OCI-LY1 (cell line): ENCODE measurements at regions not wholly inside any gene's neighbourhood (a gene's known extent, or its start where the extent isn't known, plus 50 kb on each side); places are given as distances from the start of the nearest gene placed in this dataset.

Source experiments
- H2AFZ ChIP-seq: fragments of 200-600 bp; sonication (generic), shearing (Covaris generic); 2 replicates; pipeline ENCODE4 v1.6.0; 2014; ENCODE audit warnings: antibody characterized with exemption, mild to moderate bottlenecking, low read length
- H3F3A ChIP-seq: fragments of 200-600 bp; sonication (generic), shearing (Covaris generic); 2 replicates; pipeline ENCODE4 v1.6.0; 2014; ENCODE audit warnings: mild to moderate bottlenecking, antibody characterized with exemption, low read length, moderate library complexity; ENCODE audit not compliant: insufficient read depth
- H3K27ac ChIP-seq: fragments of 200-600 bp; sonication (generic); 2 replicates; pipeline ENCODE4 v1.5.1; 2014; ENCODE audit warnings: low read length, mixed run types, mild to moderate bottlenecking, low read depth; ENCODE audit not compliant: poor library complexity, severe bottlenecking
- H3K27me3 ChIP-seq: fragments of 200-600 bp; sonication (generic); 2 replicates; pipeline ENCODE4 v1.6.0; 2014; ENCODE audit warnings: antibody characterized with exemption, mild to moderate bottlenecking, low read length, moderate library complexity; ENCODE audit not compliant: insufficient read depth
- H3K36me3 ChIP-seq: fragments of 200-600 bp; sonication (generic); 2 replicates; pipeline ENCODE4 v1.6.1; 2014; ENCODE audit warnings: mild to moderate bottlenecking, antibody characterized with exemption, low read length, moderate library complexity, mixed read lengths; ENCODE audit not compliant: insufficient read depth
- H3K4me1 ChIP-seq: fragments of 200-600 bp; sonication (generic); 2 replicates; pipeline ENCODE4 v1.5.1; 2014; ENCODE audit warnings: mild to moderate bottlenecking, low read length, moderate library complexity; ENCODE audit not compliant: insufficient read depth, severe bottlenecking
- H3K4me2 ChIP-seq: fragments of 200-600 bp; sonication (generic), shearing (Covaris generic); 2 replicates; pipeline ENCODE4 v1.6.1; 2014; ENCODE audit warnings: low read length
- H3K4me3 ChIP-seq: fragments of 200-600 bp; sonication (generic); 2 replicates; pipeline ENCODE4 v1.5.1; 2014; ENCODE audit warnings: low read length, low read depth, mild to moderate bottlenecking, mixed read lengths; ENCODE audit not compliant: poor library complexity, severe bottlenecking
- H3K79me2 ChIP-seq: fragments of 200-600 bp; shearing (Covaris generic); 2 replicates; pipeline ENCODE4 v1.6.1; 2016; ENCODE audit warnings: mixed run types, low read length, mixed read lengths; ENCODE audit not compliant: insufficient read depth
- H3K9ac ChIP-seq: fragments of 200-600 bp; sonication (generic), shearing (Covaris generic); 2 replicates; pipeline ENCODE4 v1.6.1; 2014; ENCODE audit warnings: mild to moderate bottlenecking, low read length, mixed read lengths
- H3K9me2 ChIP-seq: fragments of 200-600 bp; sonication (generic), shearing (Covaris generic); 2 replicates; pipeline ENCODE4 v1.6.1; 2014; ENCODE audit warnings: low read depth, mild to moderate bottlenecking, low read length, mixed read lengths
- H3K9me3 ChIP-seq: fragments of 200-600 bp; shearing (Covaris generic); 2 replicates; pipeline ENCODE4 v1.6.1; 2014; ENCODE audit warnings: low read length, mixed read lengths
- H4K20me1 ChIP-seq: fragments of 200-600 bp; sonication (generic), shearing (Covaris generic); 2 replicates; pipeline ENCODE4 v1.6.0; 2016; ENCODE audit warnings: mild to moderate bottlenecking, low read length; ENCODE audit not compliant: insufficient read depth
- CTCF ChIP-seq: fragments of 200-600 bp; sonication (generic), shearing (Covaris generic); IDR thresholded peaks from 2 replicates; pipeline ENCODE4 v1.5.1; 2017; ENCODE audit warnings: mild to moderate bottlenecking, antibody characterized with exemption, low read length, moderate library complexity, mixed read lengths
- EZH2 ChIP-seq: fragments of 200-600 bp; sonication (generic), shearing (Covaris generic); IDR thresholded peaks from 2 replicates; pipeline ENCODE4 v1.8.0; 2017; ENCODE audit warnings: borderline replicate concordance, mixed run types, mild to moderate bottlenecking, antibody characterized with exemption, low read length, moderate library complexity, mixed read lengths

- H3K4me3 ChIP-seq: no peak overlapping the region
- no peaks in the 10 kb centered on the region for H3F3A ChIP-seq
- no peaks in the 10 kb centered on the region for H3K36me3 ChIP-seq
- no peak overlapping the region for H3K9ac ChIP-seq
- no peak overlapping the region for H3K4me2 ChIP-seq
- H3K4me1 ChIP-seq: no peaks in the 10 kb centered on the region
- H2AFZ ChIP-seq: no peak overlapping the region
- H3K27me3 ChIP-seq: no peaks in the 10 kb centered on the region; the same call in 1 of the 2 replicates
- peaks cover 10% of the 10 kb centered on the region; the same call in 1 of the 2 replicates for H3K9me3 ChIP-seq
- no peak overlapping the region for H3K27ac ChIP-seq
- H3K79me2 ChIP-seq: no peaks in the 10 kb centered on the region
- H4K20me1 ChIP-seq: no peaks in the 10 kb centered on the region
- TF ChIP-seq CTCF: no peak
- no peak for TF ChIP-seq EZH2
- no peaks in the 10 kb centered on the region for H3K9me2 ChIP-seq
Measured at GRCh38 chr18:10081492-10081891, 167.7 kb downstream of the VAPA start.

GRCh38 chr18:10085416-10085815 lies 171.6 kb downstream of the VAPA start:
- H3K9me2 ChIP-seq: no peaks in the 10 kb centered on the region
- no peaks in the 10 kb centered on the region for H3K36me3 ChIP-seq
- TF ChIP-seq CTCF (no peak), EZH2 (no peak)
- H3K27me3 ChIP-seq: no peaks in the 10 kb centered on the region; the same call in 1 of the 2 replicates
- H3K4me2 ChIP-seq: no peak overlapping the region
- no peaks in the 10 kb centered on the region for H3K4me1 ChIP-seq
- H3K4me3 ChIP-seq: no peak overlapping the region
- H3F3A ChIP-seq: no peaks in the 10 kb centered on the region
- H3K9ac ChIP-seq: no peak overlapping the region
- no peak overlapping the region for H3K27ac ChIP-seq
- H2AFZ ChIP-seq: no peak overlapping the region
- H4K20me1 ChIP-seq: no peaks in the 10 kb centered on the region
- H3K79me2 ChIP-seq: no peaks in the 10 kb centered on the region
- H3K9me3 ChIP-seq: peaks cover 10% of the 10 kb centered on the region; the same call in 1 of the 2 replicates

DNA sequence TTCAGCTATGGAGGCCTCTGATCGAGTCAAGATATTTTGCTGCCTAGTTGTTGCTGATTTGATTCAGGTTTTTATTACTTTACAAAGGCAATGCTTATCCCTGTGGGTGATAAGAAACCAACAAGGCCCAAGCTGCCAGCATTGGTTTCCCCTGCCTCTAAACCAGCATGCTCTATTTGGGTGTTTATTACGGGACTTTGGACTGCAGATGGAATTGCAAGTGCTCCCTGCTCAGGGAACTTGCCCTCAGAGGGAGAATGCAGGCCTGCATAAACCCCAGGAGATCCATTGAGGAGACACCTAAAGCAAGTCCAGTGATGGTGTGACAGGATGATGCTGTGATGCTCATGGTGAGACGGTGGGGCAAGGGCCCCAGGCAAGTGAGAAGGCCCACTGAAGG lies 172.1 kb downstream of the VAPA start:
- Histone ChIP-seq H3K36me3 (no peaks in the 10 kb centered on the region), H3K4me3 (no peak overlapping the region), H3K9me3 (peaks cover 10% of the 10 kb centered on the region; the same call in 1 of the 2 replicates), H3K4me1 (no peaks in the 10 kb centered on the region), H3K9me2 (no peaks in the 10 kb centered on the region), H3K4me2 (no peak overlapping the region), H3F3A (no peaks in the 10 kb centered on the region), H3K27me3 (peaks cover 3% of the 10 kb centered on the region; the same call in 1 of the 2 replicates), H4K20me1 (no peaks in the 10 kb centered on the region), H2AFZ (no peak overlapping the region), H3K79me2 (no peaks in the 10 kb centered on the region), H3K9ac (no peak overlapping the region), H3K27ac (no peak overlapping the region)
- TF ChIP-seq EZH2 (no peak), CTCF (no peak)
